DOHH2 (cell line): ENCODE measurements at regions not wholly inside any gene's neighbourhood (a gene's known extent, or its start where the extent isn't known, plus 50 kb on each side); places are given as distances from the start of the nearest gene placed in this dataset.

ENCODE experiments used
- CTCF ChIP-seq: fragments of 200-600 bp; sonication (generic); IDR thresholded peaks from one replicate; pipeline ENCODE4 v1.5.1; 2014; ENCODE audit warnings: antibody characterized with exemption, mild to moderate bottlenecking, low read depth, low read length; ENCODE audit not compliant: poor library complexity, severe bottlenecking
- EZH2phosphoT487 ChIP-seq: fragments of 200-600 bp; sonication (generic); IDR thresholded peaks from 2 replicates; pipeline ENCODE4 v1.6.1; 2017; ENCODE audit warnings: borderline replicate concordance, mild to moderate bottlenecking, antibody characterized with exemption, low read length, moderate library complexity, mixed read lengths

- TF ChIP-seq CTCF: no peak
- no peak for TF ChIP-seq EZH2phosphoT487
Observed at GRCh38 chr10:90999512-91000172, 78.8 kb upstream of the ANKRD1 start.
